Effector CD8-positive, alpha-beta T cell (primary cell): ENCODE measurements at regions not wholly inside any gene's neighbourhood (a gene's known extent, or its start where the extent isn't known, plus 50 kb on each side); places are given as distances from the start of the nearest gene placed in this dataset.
"Not testable (repeated sequence)": the region's sequence is repeated elsewhere in the genome, so short reads cannot be mapped to it uniquely, and the experiment has no call there.

Experiments used
- DNase-seq: peaks from one replicate; lab custom pipeline; 2025; lab: John Stamatoyannopoulos, UW

- no peak for DNase-seq
Measured at GRCh38 chr3:152773633-152774032, 61.3 kb upstream of the P2RY1 start.

- DNase-seq, result not testable (repeated sequence)
Measured at GRCh38 chr3:152774230-152774629, 60.7 kb upstream of the P2RY1 start.

GRCh38 chr3:152778022-152778421, 56.9 kb upstream of the P2RY1 start:
- no peak for DNase-seq

DNA sequence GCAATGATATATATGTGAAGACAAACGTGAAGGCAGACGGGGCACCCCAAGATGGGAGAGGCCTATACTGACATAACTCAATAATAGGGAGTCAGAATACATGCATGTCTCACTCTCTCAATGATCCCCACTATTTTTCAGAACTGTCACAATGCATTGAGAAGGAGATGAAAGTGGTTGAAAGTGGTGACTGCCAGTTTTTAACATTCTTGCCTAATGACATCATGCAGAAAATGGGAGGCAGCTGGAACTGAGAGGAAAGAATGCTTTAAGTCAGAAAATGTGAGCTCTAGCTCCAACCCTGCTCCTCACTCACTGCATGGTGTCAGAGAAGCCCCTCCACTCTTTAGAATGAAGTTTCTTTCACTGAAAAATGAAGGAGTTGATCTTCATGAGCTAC, 55.3 kb upstream of the P2RY1 start:
- DNase-seq, result no peak

GRCh38 chr3:152780553-152780952, 54.4 kb upstream of the P2RY1 start:
- no peak for DNase-seq

DNA sequence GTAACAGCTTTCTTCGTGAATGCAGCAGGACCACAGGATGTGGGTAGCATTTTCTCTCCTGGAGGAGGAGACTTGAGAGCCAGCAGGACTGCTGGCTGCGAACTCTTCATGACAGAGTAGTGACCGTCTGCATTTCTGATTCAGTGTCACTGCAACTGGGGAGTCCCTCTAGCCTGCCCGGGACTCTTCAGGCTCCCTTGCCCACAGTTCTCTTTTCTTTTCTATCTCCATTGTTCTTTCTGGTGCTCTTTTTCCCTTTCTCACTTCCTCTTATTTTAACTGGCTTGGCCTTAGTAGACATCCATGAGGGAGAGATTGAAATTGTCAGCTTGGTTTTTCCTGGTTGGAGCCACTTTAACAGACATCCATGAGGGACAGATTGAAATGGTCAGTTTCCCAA, 49.9 kb upstream of the P2RY1 start:
- no peak for DNase-seq
